WTC11 (cell line): ENCODE measurements at regions not wholly inside any gene's neighbourhood (a gene's known extent, or its start where the extent isn't known, plus 50 kb on each side); places are given as distances from the start of the nearest gene placed in this dataset.

ENCODE experiments used
- ESRRA ChIP-seq: sonication (generic); formaldehyde crosslinking; IDR thresholded peaks from 2 replicates; pipeline ENCODE4 v1.8.1; 2022; ENCODE audit warnings: mild to moderate bottlenecking, missing genetic modification reagents, borderline replicate concordance
- FOXJ3 ChIP-seq: sonication (generic); formaldehyde crosslinking; IDR thresholded peaks from 2 replicates; pipeline ENCODE4 v1.9.0; 2021; ENCODE audit warnings: missing genetic modification reagents, mild to moderate bottlenecking, borderline replicate concordance
- RORB ChIP-seq: fragments of 250-450 bp; sonication (Bioruptor Pico); IDR thresholded peaks from 2 replicates; pipeline ENCODE4 v1.9.0; 2021; ENCODE audit warnings: mild to moderate bottlenecking
- SP1 ChIP-seq: sonication (generic); formaldehyde crosslinking; conservative IDR thresholded peaks from 2 replicates; pipeline ENCODE4 v1.8.1; 2022; ENCODE audit warnings: missing genetic modification reagents
- TF ChIP-seq, protein P1 (sequence below): sonication (generic); formaldehyde crosslinking; IDR thresholded peaks from 2 replicates; pipeline ENCODE4 v1.8.1; 2023; ENCODE audit warnings: mild to moderate bottlenecking, missing genetic modification reagents, moderate library complexity
- TF ChIP-seq, protein P2 (sequence below): fragments of 200-600 bp; IDR thresholded peaks from 2 replicates; pipeline ENCODE4 v1.8.0; 2022; ENCODE audit warnings: antibody characterized with exemption

DNA sequence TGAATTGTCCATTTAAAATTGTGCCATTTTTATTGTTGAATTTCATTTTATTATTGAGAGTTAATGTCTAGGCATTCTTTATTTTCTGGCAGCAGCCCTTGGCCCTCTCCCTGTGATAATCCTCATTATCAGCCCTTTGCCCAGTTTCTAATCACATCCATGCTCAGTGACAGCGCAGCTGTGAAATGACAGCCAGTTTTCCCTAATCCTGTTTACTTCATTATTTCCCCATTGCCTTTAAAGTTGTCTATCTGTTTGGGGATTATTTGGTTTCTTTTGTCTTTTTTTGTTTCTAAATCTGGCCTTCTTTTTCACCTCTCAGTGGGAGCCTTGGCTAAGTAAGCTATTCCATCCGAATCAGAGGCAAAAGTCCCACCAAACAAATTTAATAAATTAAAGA, 476.9 kb downstream of the SLC6A15 start:
- TF ChIP-seq SP1 (CRISPR knock-in tag) (no peak), FOXJ3 (no peak), RORB (CRISPR knock-in tag) (no peak), ESRRA (no peak)
- TF ChIP-seq, protein P1, sequence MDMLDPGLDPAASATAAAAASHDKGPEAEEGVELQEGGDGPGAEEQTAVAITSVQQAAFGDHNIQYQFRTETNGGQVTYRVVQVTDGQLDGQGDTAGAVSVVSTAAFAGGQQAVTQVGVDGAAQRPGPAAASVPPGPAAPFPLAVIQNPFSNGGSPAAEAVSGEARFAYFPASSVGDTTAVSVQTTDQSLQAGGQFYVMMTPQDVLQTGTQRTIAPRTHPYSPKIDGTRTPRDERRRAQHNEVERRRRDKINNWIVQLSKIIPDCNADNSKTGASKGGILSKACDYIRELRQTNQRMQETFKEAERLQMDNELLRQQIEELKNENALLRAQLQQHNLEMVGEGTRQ (CRISPR knock-in tag), result no peak
- TF ChIP-seq, protein P2, sequence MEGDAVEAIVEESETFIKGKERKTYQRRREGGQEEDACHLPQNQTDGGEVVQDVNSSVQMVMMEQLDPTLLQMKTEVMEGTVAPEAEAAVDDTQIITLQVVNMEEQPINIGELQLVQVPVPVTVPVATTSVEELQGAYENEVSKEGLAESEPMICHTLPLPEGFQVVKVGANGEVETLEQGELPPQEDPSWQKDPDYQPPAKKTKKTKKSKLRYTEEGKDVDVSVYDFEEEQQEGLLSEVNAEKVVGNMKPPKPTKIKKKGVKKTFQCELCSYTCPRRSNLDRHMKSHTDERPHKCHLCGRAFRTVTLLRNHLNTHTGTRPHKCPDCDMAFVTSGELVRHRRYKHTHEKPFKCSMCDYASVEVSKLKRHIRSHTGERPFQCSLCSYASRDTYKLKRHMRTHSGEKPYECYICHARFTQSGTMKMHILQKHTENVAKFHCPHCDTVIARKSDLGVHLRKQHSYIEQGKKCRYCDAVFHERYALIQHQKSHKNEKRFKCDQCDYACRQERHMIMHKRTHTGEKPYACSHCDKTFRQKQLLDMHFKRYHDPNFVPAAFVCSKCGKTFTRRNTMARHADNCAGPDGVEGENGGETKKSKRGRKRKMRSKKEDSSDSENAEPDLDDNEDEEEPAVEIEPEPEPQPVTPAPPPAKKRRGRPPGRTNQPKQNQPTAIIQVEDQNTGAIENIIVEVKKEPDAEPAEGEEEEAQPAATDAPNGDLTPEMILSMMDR, result no peak
